ENCODE measurements at regions not wholly inside any gene's neighbourhood (a gene's known extent, or its start where the extent isn't known, plus 50 kb on each side); places are given as distances from the start of the nearest gene placed in this dataset.
"Not testable (repeated sequence)": the region's sequence is repeated elsewhere in the genome, so short reads cannot be mapped to it uniquely, and the experiment has no call there.

DNA sequence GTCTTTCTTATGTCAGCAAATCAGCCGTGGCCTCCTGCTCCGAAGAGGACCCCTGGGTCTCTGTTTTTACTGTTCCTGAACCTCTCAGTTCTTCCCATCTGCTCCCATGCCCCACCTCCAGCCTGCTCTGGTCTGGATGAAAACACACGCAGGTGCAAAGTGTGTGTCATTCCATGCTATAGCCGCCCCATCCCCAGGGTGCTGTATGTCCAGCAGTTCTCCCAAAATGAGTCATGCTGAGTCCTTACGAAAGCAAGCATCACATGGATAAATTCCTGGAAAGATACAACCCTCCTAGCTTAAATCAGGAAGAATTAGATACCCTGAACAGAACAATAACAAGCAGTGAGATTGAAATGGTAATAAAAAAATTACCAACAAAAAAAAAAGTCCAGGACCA is 300.1 kb upstream of the PFKP start:
- TF ChIP-seq YY1 (IDR thresholded peaks at IDR 0.05; ENCODE audit: insufficient read depth, insufficient read length); SUZ12 (IDR thresholded peaks at IDR 0.05; ENCODE audit: extremely low read depth, insufficient read depth, insufficient read length): not testable (repeated sequence)

All from NT2/D1 (cell line).